Activated T-cell treated with anti-CD3 and anti-CD28 coated beads for 1 hour (primary cell): ENCODE measurements at regions not wholly inside any gene's neighbourhood (a gene's known extent, or its start where the extent isn't known, plus 50 kb on each side); places are given as distances from the start of the nearest gene placed in this dataset.
A peak's percentile ranks its signal among the peaks of the same experiment; 100 is the strongest.
"Not testable (repeated sequence)": the region's sequence is repeated elsewhere in the genome, so short reads cannot be mapped to it uniquely, and the experiment has no call there.

ENCODE experiments used
- DNase-seq: peaks from one replicate; pipeline ENCODE4 v3.0.0-alpha.2; 2020; ENCODE audit warnings: low read depth

- DNase-seq, result no peak
Measured at GRCh38 chr6:134674562-134674961, 275.3 kb downstream of the ALDH8A1 start.

GRCh38 chr6:134669485-134669884 lies 280.4 kb downstream of the ALDH8A1 start:
- DNase-seq, result no peak

- no peak for DNase-seq
Measured at GRCh38 chr6:134667111-134667510, 282.8 kb downstream of the ALDH8A1 start.

- DNase-seq, result no peak
Measured at GRCh38 chr6:134666125-134666524, 283.8 kb downstream of the ALDH8A1 start.

- DNase-seq, result no peak
Measured at GRCh38 chr6:134665029-134665723, 284.7 kb downstream of the ALDH8A1 start.

- no peak for DNase-seq
Measured at GRCh38 chr6:134663800-134664535, 285.9 kb downstream of the ALDH8A1 start.

GRCh38 chr6:134663356-134663755 lies 286.5 kb downstream of the ALDH8A1 start:
- no peak for DNase-seq

GRCh38 chr6:134662077-134662700 lies 287.7 kb downstream of the ALDH8A1 start:
- no peak for DNase-seq

- DNase-seq, result not testable (repeated sequence)
Measured at GRCh38 chr6:134659885-134660284, 290.0 kb downstream of the ALDH8A1 start.

GRCh38 chr6:134658596-134658995 lies 291.3 kb downstream of the ALDH8A1 start:
- DNase-seq, result no peak

- no peak for DNase-seq
Measured at GRCh38 chr6:134657751-134658527, 292.0 kb downstream of the ALDH8A1 start.

- DNase-seq, result no peak
Measured at GRCh38 chr6:134657343-134657742, 292.6 kb downstream of the ALDH8A1 start.

- no peak for DNase-seq
Measured at GRCh38 chr6:134654751-134655150, 295.1 kb downstream of the ALDH8A1 start.

GRCh38 chr6:134651519-134651918 lies 298.4 kb downstream of the ALDH8A1 start:
- DNase-seq, result no peak

- no peak for DNase-seq
Measured at GRCh38 chr6:134647861-134648260, 302.0 kb downstream of the ALDH8A1 start.

GRCh38 chr6:134642819-134643218 lies 307.1 kb downstream of the ALDH8A1 start:
- no peak for DNase-seq

- DNase-seq, result no peak
Measured at GRCh38 chr6:134642279-134642678, 307.6 kb downstream of the ALDH8A1 start.

- DNase-seq, result peak; percentile 59
Measured at GRCh38 chr6:134640975-134641429, 308.9 kb downstream of the ALDH8A1 start.

- no peak for DNase-seq
Measured at GRCh38 chr6:134640229-134640628, 309.7 kb downstream of the ALDH8A1 start.

- no peak for DNase-seq
Measured at GRCh38 chr6:134637847-134638437, 312.0 kb downstream of the ALDH8A1 start.

- no peak for DNase-seq
Measured at GRCh38 chr6:134637282-134637681, 312.6 kb downstream of the ALDH8A1 start.
